Activated CD4-positive, alpha-beta T cell treated with anti-CD3 and anti-CD28 coated beads for 24 hours (primary cell): ENCODE measurements at regions not wholly inside any gene's neighbourhood (a gene's known extent, or its start where the extent isn't known, plus 50 kb on each side); places are given as distances from the start of the nearest gene placed in this dataset.

Experiments used
- DNase-seq, 2 donors: peaks; one replicate each; pipeline ENCODE4 v3.0.0-alpha.2; 2020; ENCODE audit warnings: low read depth in 2 of 2

DNA sequence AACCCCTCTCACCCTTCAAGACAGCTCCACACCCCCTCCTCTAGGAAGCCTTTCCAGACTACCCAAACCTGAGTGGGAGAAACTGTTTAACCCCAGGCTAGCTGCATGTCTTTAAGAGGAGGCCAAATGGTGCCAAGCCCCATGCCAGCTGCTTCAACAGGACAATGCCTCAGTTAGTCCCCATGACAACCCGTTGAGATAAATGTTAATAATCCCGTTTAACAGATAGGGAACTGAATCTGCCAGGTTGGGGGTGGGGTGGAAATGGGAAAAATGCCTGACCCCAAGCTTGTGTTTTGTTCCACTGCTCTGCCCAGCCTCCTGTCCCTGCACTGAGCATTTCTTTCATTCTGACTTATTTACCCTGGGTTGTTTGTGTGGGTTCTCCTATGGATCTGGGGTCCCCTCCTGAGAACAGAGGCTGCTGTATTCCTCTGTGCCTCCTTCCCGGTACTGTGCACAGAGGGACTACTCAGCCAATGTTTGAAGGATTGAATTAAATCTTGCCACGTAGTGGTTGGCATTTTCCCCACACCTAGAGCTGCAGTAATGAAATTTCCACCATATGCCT is 452.6 kb upstream of the ZMIZ1 start:
- DNase-seq, result no peak

DNA sequence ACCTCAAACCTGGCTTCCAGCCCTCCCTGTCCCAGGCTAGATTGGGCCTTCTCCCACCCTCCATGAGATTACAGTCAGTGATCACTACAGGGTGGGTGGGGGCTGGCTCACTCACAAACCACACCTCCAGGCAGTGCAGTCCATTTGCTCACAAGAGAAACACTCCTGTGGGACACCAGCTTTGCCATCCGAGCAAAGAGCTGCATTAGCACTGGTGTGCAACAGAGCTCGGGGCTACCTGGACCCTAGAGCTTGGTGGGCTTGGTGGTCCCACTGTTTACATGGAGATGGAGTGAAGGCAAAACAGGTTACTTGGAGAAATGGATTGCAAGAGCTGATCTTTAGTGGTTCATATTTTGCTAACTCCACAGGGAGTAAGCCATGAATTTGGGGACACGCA is 451.7 kb upstream of the ZMIZ1 start:
- no peak for DNase-seq

DNA sequence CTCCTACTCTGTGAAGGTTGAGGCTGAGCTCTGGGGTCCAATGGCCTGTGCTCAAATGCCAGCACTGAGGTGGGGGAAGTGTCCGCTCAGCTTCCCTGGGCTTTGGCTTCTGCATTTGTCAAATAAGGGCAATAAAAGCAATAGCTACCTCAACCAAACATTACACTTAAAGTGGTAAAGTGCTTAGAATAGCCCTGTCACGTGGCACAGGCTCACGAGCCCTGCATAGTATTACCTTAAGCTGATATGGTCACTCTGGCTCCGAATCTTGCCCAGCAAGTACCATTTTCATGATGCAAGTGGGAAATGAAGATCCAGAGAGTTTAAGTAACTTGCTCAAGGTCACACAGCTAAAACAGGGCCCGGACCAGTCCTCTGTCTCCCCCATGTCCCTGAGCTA is 451.1 kb upstream of the ZMIZ1 start:
- no peak for DNase-seq

DNA sequence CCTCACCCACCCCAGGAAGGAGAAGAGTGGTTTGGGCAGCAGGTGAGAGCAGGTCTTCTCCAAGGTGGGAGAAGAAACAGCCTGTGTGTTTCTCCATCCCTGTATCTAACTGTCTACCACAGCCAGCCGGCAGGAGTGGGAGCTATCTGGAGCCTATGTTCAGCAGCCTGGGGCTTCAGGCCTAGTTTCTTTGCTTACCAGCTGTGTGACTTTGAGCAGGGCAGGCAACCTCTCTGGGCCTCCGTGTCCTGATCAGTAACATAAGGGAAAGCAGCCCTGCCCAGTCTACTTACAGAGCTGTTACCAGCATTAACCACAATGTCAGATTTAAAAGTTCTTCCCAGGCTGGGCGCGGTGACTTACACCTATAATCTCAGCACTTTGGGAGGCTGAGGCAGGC is 450.7 kb upstream of the ZMIZ1 start:
- no peak for DNase-seq

DNA sequence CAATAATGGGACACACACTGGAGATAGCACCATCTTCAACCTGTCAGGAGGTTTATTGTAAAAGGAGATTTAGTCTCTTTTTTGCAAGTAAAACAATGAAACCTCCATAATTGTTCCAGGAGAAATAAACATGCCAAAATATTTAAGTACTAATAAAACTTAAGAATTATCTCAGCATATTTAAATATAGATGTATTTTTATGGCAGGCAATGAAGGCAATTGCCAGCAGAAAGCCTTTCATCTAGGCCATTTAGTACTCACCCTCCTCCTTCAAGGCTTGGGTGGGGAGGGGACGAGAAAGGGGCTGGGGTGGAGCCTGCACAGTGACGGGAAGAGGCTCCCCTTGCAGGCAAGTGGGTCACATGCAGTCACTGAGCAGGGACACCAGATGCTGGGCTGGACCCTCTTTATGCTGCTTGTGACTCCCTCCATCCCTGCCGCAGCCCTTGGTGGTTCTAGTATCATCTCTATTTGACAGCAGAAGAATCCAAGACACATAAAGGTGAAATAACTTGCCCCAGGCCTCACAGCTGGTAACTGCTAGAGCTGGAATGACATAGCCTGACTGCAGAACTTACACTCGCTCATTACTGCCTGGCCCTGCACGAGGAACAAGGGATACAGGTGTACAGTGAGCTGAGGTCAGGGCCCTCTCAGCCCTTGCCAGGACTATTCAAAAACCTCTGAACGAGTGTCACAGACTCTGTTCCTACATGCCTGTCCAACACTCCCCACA is 449.5 kb upstream of the ZMIZ1 start:
- no peak for DNase-seq

DNA sequence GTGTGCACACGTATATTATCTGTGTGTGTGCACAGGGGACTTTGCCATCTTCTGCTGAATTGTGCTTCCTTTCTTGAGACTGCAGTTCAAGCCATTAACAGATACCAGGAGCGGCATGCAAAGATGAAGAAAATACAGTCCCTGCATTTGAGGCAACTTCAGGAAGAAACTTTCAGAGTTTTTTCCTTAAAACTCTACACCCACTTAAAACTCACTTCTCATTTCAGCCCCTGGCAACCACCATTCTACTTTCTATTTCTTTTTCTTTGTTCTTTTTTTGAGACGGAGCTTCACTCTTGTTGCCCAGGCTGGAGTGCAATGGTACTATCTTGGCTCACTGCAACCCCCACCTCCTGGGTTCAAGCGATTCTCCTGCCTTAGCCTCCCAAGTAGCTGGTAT is 448.9 kb upstream of the ZMIZ1 start:
- no peak for DNase-seq

DNA sequence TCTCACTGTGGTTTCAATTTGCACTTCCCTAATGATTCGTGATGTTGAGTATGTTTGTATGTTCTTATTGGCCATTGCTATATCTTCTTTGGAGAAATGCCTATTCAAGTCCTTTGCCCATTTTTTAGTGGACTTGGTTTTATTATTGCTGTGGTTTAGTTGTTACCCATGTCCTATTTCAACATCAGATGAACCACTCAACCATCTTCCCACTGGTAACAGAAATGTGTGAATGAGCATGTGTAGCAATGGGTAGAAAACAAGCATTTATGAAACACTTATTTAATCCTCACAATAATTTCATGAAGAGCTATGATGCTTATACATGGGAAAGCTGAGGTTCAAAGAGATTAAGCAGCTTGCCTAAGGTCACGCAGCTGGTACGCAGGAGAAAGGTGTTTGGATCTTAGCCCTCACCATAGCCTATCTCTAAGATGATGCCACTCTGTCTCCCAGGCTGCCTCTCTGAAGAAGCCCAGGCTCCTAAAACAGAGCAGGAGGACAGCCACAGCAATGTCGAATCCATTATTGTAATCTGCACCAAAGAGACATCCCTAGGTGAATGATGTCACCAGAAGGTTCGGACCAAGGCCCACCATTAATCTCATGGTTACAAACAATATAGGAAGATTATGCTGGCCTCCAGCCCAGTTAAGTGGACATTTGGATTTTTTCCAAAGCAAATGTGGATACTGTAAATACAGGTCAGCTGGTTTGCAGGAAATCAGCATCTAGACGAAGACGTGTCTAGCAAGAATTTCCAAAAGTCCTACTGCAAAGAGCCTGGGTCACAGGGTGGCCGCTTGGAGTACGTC is 447.6 kb upstream of the ZMIZ1 start:
- DNase-seq, result no peak

DNA sequence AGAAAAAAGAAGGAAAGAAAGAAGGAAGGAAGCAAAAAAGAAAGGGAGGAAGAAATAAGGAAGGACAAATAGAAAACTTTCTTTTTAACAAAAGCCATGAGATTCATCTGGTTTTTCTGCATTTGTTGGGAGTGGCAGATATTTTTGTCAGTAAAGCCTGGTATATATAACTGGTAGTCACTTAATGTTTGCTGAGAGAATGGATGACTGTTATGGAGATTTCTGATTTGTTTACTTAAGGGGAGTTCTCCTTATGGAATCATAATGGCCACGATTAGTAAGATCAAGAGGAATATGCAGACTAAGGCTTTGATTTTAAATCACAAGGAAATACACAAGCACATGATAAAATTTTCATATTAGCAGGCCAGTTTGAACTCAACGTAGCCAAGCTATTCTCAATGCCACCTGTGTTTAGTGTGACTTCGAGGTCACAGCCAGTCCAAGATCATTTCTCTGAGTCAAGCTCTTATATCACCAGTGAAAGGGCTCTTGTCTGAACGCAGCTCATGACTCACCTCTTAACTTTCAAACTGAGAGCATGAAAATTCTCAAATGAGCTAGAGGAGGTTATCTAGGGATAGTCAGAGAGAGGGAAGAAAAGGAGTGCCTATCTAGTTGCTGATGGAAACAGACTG is 445.1 kb upstream of the ZMIZ1 start:
- DNase-seq, result no peak

DNA sequence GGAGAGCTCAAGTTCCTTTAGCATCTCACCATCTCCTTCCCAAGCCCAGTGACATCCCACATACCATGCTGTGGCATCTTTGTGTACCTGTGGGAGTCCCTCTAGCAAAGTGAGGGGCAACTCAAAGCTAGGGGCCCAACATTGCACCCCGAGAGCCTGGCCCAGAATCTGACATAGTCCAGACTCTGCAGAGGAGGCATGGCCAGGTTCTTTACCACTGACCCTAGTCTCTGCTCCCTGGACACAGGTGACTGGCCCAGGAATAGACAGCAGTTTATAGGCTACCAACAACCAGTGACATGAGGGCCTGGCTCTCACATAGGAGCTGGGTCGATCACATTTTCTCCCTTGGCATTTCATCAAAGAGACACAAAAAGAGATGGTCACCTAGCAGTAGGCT is 444.0 kb upstream of the ZMIZ1 start:
- DNase-seq, result no peak

DNA sequence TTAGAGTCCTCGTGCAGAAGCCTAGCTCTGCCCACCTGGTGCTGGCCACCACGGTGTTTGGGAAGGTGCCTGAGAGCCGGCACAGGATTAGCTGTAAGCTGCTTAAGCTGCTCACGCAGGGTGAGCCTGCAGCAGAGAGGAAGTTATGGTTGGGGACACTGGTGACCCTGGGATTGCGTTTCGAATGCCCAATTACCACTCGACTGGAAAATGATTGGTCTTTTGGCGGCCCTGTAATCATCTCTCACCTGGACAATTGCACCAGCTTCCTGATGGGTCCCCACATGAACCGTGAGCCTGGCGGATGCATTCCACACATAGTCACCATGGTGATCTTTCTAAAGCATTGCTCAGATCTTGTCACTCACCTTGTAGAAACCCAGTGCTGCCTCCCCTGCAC is 442.3 kb upstream of the ZMIZ1 start:
- DNase-seq, result no peak

DNA sequence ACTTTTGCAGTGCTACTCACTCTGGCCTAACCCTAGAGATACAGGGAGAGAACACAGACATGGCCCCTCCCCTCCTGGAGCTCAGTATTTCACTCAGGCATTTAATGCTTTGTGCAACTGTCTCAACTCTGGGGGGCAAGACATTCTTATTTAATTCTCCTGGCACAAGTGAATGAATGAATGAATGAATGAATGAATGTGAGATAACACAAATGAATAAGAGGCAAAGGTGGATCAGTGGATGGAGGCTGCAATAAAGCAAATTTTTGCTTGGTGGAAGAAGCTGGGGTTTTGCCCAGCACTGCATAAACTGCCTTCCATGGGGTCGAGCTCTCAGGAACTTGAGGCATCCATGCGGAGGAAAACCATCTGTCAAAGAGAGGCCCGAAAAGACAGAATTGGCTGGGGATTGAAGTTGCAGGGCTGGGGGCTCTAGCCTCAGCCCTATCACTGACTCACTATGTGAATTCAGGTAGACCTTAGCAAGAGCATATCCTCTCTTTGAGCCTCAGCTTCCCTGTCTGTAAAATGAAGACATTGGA is 441.4 kb upstream of the ZMIZ1 start:
- DNase-seq, result no peak

DNA sequence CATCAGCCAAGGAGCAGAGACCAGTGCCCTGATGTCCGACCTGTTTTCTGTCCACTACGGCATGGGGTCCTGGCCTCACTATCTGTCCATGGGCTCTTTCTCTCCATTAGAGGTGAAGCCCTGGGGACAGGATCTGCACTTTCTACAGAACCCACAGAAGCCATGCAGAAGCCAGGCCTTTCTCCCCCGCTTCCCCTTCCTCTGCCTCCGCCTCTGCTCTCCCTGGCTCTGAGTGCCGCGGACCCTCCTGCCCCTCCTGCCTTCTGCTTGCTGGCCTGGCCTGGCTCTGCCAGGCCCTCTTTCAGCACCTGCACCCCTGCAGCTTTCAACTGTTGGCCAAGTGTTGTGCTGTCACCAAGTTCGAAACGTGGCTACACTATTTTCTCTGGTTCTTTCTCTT is 439.8 kb upstream of the ZMIZ1 start:
- DNase-seq, result no peak

DNA sequence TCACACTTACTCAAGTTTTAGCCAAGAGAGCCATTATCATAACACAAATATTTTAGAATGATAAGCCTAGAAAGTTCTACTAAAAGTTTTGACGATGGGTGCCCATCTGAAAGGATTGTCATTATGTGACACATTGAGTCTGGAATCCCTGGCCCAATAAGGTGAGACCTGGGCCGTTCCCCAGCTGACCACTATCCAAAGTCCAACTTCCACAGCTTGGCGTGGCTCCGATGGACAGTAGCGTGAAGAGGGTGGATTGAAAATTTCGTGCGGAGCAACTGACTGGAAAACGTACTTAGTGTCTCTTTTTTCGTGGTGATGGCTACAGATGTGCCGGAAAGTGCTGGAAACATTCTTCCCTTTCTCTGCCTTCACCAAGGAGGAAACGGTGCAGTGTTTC is 439.0 kb upstream of the ZMIZ1 start:
- no peak for DNase-seq

DNA sequence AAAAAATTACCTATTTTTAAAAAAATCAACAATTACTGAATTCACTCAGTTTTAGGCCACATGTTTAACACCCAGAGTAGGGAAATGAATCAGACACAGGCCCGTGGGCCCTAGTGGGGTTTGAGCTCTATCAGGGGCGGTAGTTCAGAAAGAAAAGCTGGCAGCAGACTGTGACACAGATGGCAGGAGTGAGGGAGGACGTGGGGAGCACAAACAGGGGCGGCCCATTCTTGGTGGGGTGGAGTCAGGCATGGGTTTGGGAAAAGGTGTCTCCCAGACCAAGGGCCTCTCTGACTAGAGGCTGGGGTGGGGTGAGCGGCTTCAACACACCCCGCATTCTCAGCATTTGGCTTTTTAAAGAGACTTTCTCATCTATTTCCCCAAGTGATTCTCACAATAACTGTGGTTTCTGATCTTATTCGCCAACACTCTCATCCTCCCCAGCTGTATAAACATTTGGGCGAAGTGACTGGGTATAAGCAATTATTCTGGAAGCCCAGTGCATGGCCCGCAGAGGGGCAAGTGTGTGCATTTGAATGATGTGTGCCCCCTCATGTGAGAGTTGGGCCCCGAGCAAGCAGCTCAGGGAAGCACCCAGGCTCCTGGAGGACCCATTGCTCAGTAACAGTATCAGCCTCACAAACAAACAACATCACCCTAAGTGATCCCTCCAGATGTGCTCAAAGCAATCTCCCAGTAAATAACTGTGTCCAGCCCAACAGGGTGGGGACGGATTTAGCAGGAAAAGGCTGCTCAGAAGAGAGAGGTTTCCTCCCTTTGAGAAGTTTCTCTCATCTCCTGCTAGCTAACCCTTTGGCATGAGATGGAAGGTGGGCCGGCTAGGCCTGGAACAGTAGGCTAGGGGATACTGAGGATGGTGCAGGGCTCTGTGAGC is 437.6 kb upstream of the ZMIZ1 start:
- no peak for DNase-seq

DNA sequence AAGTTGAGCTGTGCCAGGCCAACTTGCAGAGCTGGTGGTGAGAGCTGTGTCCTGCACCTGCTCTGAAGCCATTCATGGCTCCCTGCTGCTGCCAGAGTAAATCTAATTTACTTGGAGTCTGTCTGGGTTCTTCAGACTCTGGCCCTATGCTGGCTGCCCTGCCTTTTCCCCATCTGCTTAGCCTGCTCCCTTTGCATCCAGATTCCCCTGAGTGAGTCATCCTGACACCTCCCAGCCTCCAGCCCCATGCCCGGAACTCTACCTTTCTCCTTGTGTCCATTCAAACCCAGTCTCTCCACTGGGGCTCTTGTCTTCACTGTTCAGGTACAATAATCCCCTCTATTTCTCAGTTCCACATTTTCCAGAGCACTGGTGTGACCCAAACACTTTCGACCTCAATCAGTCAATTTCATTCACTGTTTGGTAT is 434.4 kb upstream of the ZMIZ1 start:
- DNase-seq, result no peak

DNA sequence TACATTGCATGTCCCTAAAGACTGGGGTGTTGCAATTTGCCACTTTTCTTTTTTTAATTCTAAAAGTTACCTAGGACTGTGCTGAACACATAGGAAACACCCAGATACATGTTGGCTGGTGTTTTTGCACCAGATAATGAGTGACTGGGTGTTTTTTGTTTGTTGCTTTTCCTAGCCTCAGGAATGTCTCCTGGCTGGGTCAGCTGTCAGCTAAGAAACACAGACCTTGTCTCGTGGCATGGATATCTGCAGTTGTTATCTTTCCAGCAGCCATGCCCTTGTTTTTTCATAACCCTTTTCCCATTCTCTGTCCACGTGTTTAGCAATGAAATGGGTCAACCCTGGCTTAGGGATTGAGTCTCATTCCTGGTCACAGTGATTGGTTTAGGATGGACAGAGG is 433.9 kb upstream of the ZMIZ1 start:
- no peak for DNase-seq

DNA sequence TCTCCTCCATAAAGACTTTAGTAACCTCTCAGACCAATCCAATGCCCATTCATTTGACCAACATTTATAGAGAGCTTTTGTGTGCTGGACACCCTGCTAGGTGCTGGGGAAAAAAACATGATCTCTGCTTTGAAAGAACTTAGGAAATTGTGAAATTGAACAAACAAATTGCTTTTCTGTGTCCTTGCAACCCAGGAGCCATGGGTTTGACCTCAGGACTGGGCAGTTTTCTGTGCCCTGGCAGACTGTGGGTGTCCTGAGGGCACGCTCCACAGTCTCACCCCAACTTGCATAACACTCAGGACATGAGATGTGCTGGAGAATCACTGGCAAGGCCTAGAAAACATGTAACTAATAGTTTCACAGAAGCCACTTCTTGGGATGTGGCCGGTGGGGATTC is 429.1 kb upstream of the ZMIZ1 start:
- DNase-seq, result no peak

DNA sequence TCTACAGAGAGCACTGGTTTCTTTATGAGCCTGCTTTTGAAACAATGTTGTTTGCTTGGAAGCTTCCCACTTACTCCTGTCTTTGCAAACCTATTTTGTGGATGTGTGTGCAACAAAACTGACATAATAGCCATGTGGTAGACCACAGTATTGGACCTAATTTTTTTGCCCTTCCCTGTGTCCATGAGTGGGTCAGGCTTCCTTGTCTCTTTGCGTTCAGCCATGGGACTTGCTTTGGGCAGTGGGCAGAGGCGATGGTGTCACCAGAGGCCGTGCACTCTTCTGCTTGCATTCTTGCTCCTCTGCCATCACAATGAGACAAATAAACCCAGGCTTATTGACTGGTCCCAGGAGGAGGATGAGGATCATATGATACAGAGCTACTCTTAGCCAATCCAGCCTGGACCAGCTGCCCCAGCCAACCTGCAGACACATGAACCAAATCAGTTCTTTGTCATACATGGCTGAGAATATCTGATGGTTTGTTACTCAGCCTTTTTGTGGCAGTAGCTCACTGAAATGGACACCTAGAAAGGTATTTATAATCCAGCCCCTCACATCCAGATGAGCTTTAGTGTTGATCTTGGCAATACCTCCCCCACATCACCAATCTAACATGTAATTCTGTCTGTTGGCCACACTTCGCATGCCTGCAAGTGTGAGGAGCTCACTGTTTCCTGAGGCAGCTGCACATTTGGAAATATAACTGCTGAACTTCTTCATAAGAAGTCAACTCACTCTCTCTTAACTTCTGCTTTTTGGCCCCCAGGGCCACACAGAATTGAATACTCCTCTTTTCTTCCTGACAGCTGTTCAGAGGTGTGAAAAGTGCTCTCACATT is 427.8 kb upstream of the ZMIZ1 start:
- no peak for DNase-seq

DNA sequence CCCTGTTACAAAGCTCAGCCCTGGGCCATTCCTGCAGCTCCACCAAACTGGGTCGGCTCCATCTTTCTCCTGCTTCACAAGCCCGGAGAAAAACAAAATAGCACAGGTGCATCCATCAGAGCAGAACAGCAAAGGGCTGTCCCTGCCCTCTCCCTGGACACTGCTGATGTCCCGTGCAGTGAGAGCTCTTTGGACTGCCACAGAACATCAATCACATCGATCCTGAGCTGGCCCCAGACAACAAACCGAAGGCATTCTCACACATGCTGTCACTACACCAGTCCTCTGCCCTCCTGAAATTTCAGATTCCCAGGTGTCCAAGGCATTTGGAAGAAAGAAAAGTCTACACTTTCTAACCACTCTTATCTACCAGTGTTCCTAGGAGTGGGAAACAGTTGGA is 427.1 kb upstream of the ZMIZ1 start:
- DNase-seq, result no peak

DNA sequence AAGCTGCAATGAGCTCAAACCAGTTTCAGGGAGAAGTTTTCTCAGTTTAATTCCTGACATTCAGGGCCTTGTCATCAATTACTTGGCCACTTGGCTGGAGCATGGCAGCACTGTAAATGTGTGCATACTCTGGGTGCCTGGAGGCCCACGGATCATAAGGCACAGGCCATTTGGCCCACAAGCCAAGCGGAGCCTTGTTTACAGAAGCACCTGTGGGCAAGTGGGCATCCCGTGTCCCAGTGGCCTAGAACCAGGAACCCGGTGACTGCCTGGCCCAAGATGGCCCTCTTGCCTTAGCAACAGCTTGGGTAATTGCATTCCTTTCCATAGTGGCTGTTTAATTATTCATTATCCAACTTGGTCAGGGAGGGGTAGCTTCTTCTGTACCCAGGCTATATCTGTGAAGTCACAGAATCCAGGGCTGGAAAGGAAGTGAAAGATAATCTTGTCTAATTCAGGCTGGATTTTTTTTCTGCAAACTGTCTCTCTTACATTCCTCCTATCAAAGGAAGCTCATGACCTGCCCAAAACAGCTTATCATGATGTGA is 426.4 kb upstream of the ZMIZ1 start:
- DNase-seq, result no peak
